ENCODE measurements at regions not wholly inside any gene's neighbourhood (a gene's known extent, or its start where the extent isn't known, plus 50 kb on each side); places are given as distances from the start of the nearest gene placed in this dataset.

DNA sequence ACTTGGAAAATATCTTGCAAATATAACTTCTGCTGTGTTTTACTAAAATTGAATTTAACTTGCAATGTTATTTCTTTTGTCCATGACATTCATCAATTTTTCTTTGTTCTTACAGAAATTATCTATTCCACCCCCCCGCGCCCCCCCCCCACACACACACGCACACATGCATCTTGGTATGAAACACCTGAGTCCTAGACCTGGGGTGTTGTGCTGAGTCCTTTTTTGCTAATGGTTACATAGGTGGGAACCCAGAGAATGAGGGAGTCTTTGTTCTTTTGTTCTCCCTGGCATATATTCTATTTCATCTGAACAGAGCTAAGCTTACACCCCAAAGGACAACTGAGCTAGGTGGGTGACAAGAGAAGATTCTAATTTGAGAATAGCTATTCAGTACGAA is 308.9 kb downstream of the CWC27 start:
- no peak overlapping the region for H3K9ac ChIP-seq (ENCODE audit: low read length)
- DNase-seq = no peak

GRCh38 chr5:65078331-65078730 is 309.6 kb downstream of the CWC27 start:
- no peak overlapping the region for H3K9ac ChIP-seq (ENCODE audit: low read length)
- H3K27me3 ChIP-seq (replicated peaks; ENCODE audit: insufficient read depth, low read length) = no peaks in the 10 kb centered on the region
- no peak for DNase-seq
- TF ChIP-seq EZH2 (optimal IDR thresholded peaks at IDR 0.05; ENCODE audit: low read depth, low read length) (no peak), EZH2phosphoT487 (IDR thresholded peaks at IDR 0.05; ENCODE audit: low read length) (no peak)
- TF ChIP-seq, protein P1, sequence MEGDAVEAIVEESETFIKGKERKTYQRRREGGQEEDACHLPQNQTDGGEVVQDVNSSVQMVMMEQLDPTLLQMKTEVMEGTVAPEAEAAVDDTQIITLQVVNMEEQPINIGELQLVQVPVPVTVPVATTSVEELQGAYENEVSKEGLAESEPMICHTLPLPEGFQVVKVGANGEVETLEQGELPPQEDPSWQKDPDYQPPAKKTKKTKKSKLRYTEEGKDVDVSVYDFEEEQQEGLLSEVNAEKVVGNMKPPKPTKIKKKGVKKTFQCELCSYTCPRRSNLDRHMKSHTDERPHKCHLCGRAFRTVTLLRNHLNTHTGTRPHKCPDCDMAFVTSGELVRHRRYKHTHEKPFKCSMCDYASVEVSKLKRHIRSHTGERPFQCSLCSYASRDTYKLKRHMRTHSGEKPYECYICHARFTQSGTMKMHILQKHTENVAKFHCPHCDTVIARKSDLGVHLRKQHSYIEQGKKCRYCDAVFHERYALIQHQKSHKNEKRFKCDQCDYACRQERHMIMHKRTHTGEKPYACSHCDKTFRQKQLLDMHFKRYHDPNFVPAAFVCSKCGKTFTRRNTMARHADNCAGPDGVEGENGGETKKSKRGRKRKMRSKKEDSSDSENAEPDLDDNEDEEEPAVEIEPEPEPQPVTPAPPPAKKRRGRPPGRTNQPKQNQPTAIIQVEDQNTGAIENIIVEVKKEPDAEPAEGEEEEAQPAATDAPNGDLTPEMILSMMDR (IDR thresholded peaks at IDR 0.05; ENCODE audit: low read length) = no peak
- no peaks in the 10 kb centered on the region for H3K9me2 ChIP-seq (replicated peaks; ENCODE audit: insufficient read depth, low read length)
- H4K20me1 ChIP-seq (ENCODE audit: insufficient read depth, low read length) = no peaks in the 10 kb centered on the region
- no peaks in the 10 kb centered on the region for H3K36me3 ChIP-seq (replicated peaks; ENCODE audit: insufficient read depth, low read length)
- H2AFZ ChIP-seq (ENCODE audit: low read length) = no peak overlapping the region
- H3K9me3 ChIP-seq (replicated peaks; ENCODE audit: insufficient read depth, low read length) = no peaks in the 10 kb centered on the region
- no peaks in the 10 kb centered on the region for H3F3A ChIP-seq (ENCODE audit: insufficient read depth, low read length)
- no peak overlapping the region for H3K4me2 ChIP-seq (ENCODE audit: low read depth, low read length)
- H3K27ac ChIP-seq (ENCODE audit: low read length) = no peak overlapping the region
- no peak overlapping the region for H3K4me3 ChIP-seq (ENCODE audit: low read length)
- no peaks in the 10 kb centered on the region for H3K4me1 ChIP-seq (ENCODE audit: low read length)
- H3K79me2 ChIP-seq (ENCODE audit: low read length) = no peaks in the 10 kb centered on the region

More for the DNA sequence above, 308.9 kb downstream of the CWC27 start:
- H4K20me1 ChIP-seq (ENCODE audit: insufficient read depth, low read length) = no peaks in the 10 kb centered on the region
- no peaks in the 10 kb centered on the region for H3K36me3 ChIP-seq (replicated peaks; ENCODE audit: insufficient read depth, low read length)
- no peak overlapping the region for H3K4me2 ChIP-seq (ENCODE audit: low read depth, low read length)
- no peaks in the 10 kb centered on the region for H3K79me2 ChIP-seq (ENCODE audit: low read length)
- no peaks in the 10 kb centered on the region for H3K9me2 ChIP-seq (replicated peaks; ENCODE audit: insufficient read depth, low read length)
- H3F3A ChIP-seq (ENCODE audit: insufficient read depth, low read length) = no peaks in the 10 kb centered on the region
- H3K4me3 ChIP-seq (ENCODE audit: low read length) = no peak overlapping the region
- H3K4me1 ChIP-seq (ENCODE audit: low read length) = no peaks in the 10 kb centered on the region
- no peak overlapping the region for H3K27ac ChIP-seq (ENCODE audit: low read length)
- H3K9me3 ChIP-seq (replicated peaks; ENCODE audit: insufficient read depth, low read length) = no peaks in the 10 kb centered on the region
- H3K27me3 ChIP-seq (replicated peaks; ENCODE audit: insufficient read depth, low read length) = no peaks in the 10 kb centered on the region
- H2AFZ ChIP-seq (ENCODE audit: low read length) = no peak overlapping the region
- TF ChIP-seq EZH2phosphoT487 (IDR thresholded peaks at IDR 0.05; ENCODE audit: low read length) = no peak
- TF ChIP-seq, protein P1 (IDR thresholded peaks at IDR 0.05; ENCODE audit: low read length) = no peak
- TF ChIP-seq EZH2 (optimal IDR thresholded peaks at IDR 0.05; ENCODE audit: low read depth, low read length) = no peak

DNA sequence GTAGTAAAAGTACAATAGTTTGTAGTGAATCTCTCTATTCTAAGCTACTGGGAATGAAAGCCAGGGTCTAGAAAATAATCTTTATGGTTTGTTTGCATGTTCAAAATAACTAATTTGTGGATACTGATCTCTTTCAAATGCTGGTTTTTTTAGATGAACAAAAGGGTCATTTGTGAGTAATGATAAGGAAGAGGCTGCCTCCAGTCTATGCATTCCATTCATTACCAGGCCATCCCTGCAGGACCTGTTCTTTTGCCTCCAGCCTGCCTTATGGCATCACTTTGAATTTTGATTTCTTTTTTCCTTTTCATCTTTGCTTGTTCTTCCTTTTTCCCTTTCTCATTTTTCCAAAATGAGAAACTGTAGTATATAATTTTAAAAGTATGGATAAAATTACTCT is 312.3 kb downstream of the CWC27 start:
- Histone ChIP-seq H2AFZ (ENCODE audit: low read length) (no peak overlapping the region), H3K4me2 (ENCODE audit: low read depth, low read length) (no peak overlapping the region), H3K36me3 (replicated peaks; ENCODE audit: insufficient read depth, low read length) (no peaks in the 10 kb centered on the region), H3K4me1 (ENCODE audit: low read length) (no peaks in the 10 kb centered on the region), H3K9me3 (replicated peaks; ENCODE audit: insufficient read depth, low read length) (no peaks in the 10 kb centered on the region), H3K9ac (ENCODE audit: low read length) (no peak overlapping the region), H3F3A (ENCODE audit: insufficient read depth, low read length) (no peaks in the 10 kb centered on the region), H3K27ac (ENCODE audit: low read length) (no peak overlapping the region), H3K79me2 (ENCODE audit: low read length) (no peaks in the 10 kb centered on the region), H3K9me2 (replicated peaks; ENCODE audit: insufficient read depth, low read length) (no peaks in the 10 kb centered on the region), H3K4me3 (ENCODE audit: low read length) (no peak overlapping the region), H4K20me1 (ENCODE audit: insufficient read depth, low read length) (no peaks in the 10 kb centered on the region), H3K27me3 (replicated peaks; ENCODE audit: insufficient read depth, low read length) (no peaks in the 10 kb centered on the region)
- DNase-seq = no peak
- TF ChIP-seq EZH2 (optimal IDR thresholded peaks at IDR 0.05; ENCODE audit: low read depth, low read length) (no peak), EZH2phosphoT487 (IDR thresholded peaks at IDR 0.05; ENCODE audit: low read length) (no peak)
- TF ChIP-seq, protein P1 (IDR thresholded peaks at IDR 0.05; ENCODE audit: low read length) = no peak

All from MM.1S (cell line).